Fibroblast of the aortic adventitia (primary cell): ENCODE measurements at regions not wholly inside any gene's neighbourhood (a gene's known extent, or its start where the extent isn't known, plus 50 kb on each side); places are given as distances from the start of the nearest gene placed in this dataset.

ENCODE experiments used
- DNase-seq: peaks from one replicate; pipeline ENCODE4 v3.0.0-alpha.2; 2010; ENCODE audit warnings: low read depth
- H3K4me3 ChIP-seq: 2 replicates; pipeline ENCODE4 v1.5.1; 2011; ENCODE audit warnings: low read depth, mild to moderate bottlenecking, control low read depth, low read length, moderate library complexity
- TF ChIP-seq, protein P1 (sequence below): IDR thresholded peaks from 2 replicates; pipeline ENCODE4 v1.5.1; 2011; ENCODE audit warnings: mild to moderate bottlenecking, low read length, control low read depth, inconsistent platforms; ENCODE audit not compliant: insufficient read depth

DNA sequence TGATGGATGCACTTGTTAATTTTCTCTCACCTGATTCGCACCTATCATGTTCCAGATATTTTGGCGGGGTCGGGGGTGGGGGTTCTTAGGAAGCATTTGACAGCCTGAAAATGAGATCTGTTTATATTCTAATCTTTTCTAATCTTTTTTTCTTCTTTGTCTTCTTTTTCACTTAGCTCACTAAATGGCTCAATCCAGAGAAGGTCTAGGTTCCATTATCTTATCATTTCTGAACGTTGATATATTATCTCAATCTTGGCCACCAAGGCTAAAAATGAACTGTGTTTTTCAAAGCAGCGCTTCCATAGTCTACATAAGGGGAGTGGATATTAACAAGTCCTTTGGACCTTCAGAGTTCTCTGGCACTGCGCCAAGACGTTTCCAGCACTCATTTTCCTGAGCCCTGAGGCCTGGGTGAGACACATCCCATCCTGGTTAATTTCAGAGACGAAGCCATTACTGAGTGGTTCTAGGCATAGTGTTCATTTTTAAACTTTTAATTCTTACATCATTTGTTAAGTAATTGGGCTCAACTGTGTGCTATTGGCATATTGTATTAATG, 229.0 kb downstream of the SOX11 start:
- H3K4me3 ChIP-seq, result no peak overlapping the region
- no peak for DNase-seq
- TF ChIP-seq, protein P1, sequence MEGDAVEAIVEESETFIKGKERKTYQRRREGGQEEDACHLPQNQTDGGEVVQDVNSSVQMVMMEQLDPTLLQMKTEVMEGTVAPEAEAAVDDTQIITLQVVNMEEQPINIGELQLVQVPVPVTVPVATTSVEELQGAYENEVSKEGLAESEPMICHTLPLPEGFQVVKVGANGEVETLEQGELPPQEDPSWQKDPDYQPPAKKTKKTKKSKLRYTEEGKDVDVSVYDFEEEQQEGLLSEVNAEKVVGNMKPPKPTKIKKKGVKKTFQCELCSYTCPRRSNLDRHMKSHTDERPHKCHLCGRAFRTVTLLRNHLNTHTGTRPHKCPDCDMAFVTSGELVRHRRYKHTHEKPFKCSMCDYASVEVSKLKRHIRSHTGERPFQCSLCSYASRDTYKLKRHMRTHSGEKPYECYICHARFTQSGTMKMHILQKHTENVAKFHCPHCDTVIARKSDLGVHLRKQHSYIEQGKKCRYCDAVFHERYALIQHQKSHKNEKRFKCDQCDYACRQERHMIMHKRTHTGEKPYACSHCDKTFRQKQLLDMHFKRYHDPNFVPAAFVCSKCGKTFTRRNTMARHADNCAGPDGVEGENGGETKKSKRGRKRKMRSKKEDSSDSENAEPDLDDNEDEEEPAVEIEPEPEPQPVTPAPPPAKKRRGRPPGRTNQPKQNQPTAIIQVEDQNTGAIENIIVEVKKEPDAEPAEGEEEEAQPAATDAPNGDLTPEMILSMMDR, result no peak

DNA sequence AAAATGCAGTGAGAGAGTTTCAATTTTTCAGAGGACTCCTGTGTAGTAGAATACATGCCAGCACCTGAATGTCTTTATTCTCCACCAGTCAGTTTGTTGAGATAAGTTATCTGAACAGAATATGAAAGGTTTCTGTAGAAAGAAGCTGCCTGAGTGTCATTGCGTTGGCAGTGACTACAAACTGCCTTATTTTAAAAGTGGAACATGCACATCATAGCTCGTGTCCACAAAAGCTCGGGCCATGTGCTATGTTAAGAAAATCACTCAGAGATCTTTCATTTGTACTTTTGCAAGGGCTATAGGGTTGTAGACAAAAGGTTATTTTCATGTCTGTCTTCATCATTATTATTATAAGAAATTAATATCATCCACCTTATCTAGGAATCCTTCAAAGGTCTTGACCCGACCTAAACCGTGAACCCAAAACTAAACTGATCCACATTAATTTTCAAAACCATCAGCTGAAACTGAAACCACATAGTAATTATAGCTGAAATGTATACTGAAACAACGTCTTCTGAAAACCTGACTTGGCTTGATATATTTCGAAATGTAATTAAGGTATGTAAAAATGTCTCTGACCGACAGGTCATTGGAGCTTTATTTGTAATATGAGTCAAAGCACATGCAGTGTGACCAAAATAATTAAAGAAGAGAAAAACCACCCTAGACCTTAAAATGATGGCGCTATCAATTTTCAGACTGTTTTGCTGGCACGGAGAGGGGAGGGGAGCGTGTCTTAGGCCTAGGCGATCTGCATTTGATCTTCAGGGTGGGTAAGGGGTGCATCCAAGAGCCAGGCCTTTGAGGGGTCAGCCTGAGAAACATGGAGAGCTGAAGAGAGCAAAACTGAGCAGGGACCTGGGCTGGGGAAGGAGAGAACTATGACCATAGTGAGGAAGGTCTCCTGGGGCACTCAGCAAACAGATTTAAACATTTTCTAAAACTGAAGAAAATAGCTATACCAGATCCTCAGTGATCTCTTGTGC, 232.1 kb downstream of the SOX11 start:
- no peak overlapping the region for H3K4me3 ChIP-seq
- TF ChIP-seq, protein P1, result no peak
- DNase-seq, result no peak

DNA sequence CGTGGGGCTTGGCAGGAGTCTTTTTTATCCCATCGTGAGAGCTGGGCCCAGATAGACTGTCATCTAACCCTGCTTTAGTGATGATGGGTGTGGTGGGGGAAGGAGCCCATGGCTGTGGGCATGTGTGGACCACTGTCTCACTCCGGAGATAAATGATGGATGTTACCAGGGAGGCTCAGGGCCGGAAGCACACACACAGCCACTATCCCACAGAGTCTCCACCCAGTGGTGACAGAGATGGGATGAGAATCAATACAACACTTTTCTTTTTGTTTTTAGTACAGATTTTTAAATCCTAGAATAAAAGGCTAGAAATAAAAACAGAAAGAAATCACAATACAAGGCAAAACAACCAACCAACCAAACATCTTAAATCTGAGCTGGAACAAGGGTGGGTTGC, 233.4 kb downstream of the SOX11 start:
- TF ChIP-seq, protein P1, result no peak
- no peak overlapping the region for H3K4me3 ChIP-seq
- DNase-seq, result no peak

GRCh38 chr2:5926871-5927512, 234.8 kb downstream of the SOX11 start:
- DNase-seq, result no peak
- H3K4me3 ChIP-seq, result no peak overlapping the region
- TF ChIP-seq, protein P1, result no peak

DNA sequence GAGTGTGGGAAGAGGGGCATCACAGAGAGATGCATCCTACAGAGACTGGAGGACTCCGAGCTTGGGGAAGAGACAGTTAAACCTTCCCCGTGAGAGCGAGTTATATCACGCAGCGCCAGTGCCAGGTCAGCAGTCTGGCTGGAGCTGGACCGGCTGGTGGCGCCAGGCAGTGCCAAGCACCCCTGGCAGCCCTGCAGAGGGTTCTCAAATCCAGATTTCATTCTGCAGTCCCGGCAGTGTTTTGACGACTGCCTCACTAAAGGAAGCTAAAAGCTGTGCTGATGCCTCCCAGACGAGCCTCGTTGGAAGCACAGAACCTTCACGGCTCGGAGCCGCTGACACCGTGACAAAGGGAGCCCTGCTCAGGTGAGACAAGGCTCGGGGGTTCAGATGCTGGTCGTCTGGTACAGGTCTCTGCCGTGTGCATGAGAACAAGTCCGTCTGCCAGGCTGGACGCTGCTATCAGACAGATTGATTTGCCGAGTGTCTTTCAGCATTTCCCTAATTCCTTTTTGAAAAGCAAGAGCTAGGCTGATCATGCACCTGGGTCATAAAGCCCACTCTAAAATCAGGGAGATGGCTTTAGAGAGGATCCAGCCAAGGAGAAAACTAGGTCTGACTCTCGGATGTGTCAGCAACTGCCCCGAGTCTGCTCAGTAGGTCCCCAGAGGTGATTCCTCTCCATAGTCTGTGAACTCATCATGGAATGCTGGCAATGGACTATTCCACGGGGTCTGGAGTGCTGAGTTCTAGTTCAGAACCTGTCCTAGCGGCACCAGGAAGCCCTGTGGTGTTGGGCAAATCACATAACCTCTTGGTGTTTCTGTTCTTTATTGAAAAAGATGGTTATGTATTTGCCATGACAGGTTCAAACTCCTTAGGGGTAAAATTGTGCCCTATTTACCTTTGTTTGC, 240.6 kb downstream of the SOX11 start:
- TF ChIP-seq, protein P1, result no peak
- DNase-seq, result no peak
- H3K4me3 ChIP-seq, result no peak overlapping the region

- no peak for DNase-seq
- H3K4me3 ChIP-seq, result no peak overlapping the region
- TF ChIP-seq, protein P1, result no peak
Measured at GRCh38 chr2:5933669-5934068, 241.5 kb downstream of the SOX11 start.
